WTC11 (cell line): ENCODE measurements at regions not wholly inside any gene's neighbourhood (a gene's known extent, or its start where the extent isn't known, plus 50 kb on each side); places are given as distances from the start of the nearest gene placed in this dataset.

Experiments used
- ATAC-seq: fragments of 200-7000 bp; cut with Tn5 transposase; 2 replicates; pipeline ENCODE4 v1.10.0; 2021; ENCODE audit warnings: mild to moderate bottlenecking, moderate library complexity
- CTCF ChIA-PET: fragments of 300-600 bp; sonication (Branson Sonifier 250); formaldehyde crosslinking; loops from one replicate; lab custom pipeline; 2021; ENCODE audit warnings: antibody characterized with exemption; lab: Charles Lee
- POLR2A ChIA-PET: fragments of 350-600 bp; sonication (Branson Sonifier 250); formaldehyde crosslinking; loops from one replicate; lab custom pipeline; 2021; ENCODE audit warnings: antibody characterized with exemption; lab: Charles Lee
- DNase-seq: peaks from one replicate; pipeline ENCODE4 v3.0.0; 2021; ENCODE audit warnings: low spot score
- H3K27ac Mint-ChIP-seq: 2 replicates; pipeline ENCODE4 v1.8.0; 2021; ENCODE audit warnings: mixed read lengths
- H3K27me3 Mint-ChIP-seq: 2 replicates; pipeline ENCODE4 v1.8.0; 2021; ENCODE audit warnings: low read depth, mild to moderate bottlenecking, moderate library complexity, mixed read lengths
- H3K36me3 Mint-ChIP-seq: 2 replicates; pipeline ENCODE4 v1.8.0; 2021; ENCODE audit warnings: mixed read lengths
- H3K4me1 Mint-ChIP-seq: 2 replicates; pipeline ENCODE4 v1.8.0; 2022; ENCODE audit warnings: mixed read lengths
- H3K4me3 Mint-ChIP-seq: 2 replicates; pipeline ENCODE4 v1.8.0; 2021; ENCODE audit warnings: mild to moderate bottlenecking, moderate library complexity, mixed read lengths
- H3K9me3 Mint-ChIP-seq: 2 replicates; pipeline ENCODE4 v1.8.0; 2021; ENCODE audit warnings: mixed read lengths
- ARID4B ChIP-seq: sonication (generic); formaldehyde crosslinking; IDR thresholded peaks from 2 replicates; pipeline ENCODE4 v1.8.0; 2023; ENCODE audit warnings: missing genetic modification reagents, mild to moderate bottlenecking, borderline replicate concordance
- FOXJ3 ChIP-seq: sonication (generic); formaldehyde crosslinking; IDR thresholded peaks from 2 replicates; pipeline ENCODE4 v1.9.0; 2021; ENCODE audit warnings: missing genetic modification reagents, mild to moderate bottlenecking, borderline replicate concordance
- GRHL2 ChIP-seq: fragments of 250-450 bp; sonication (Bioruptor Pico); IDR thresholded peaks from 2 replicates; pipeline ENCODE4 v1.8.0; 2022; ENCODE audit warnings: mild to moderate bottlenecking, moderate library complexity; ENCODE audit not compliant: insufficient replicate concordance, severe bottlenecking
- IRF1 ChIP-seq: sonication (generic); formaldehyde crosslinking; IDR thresholded peaks from 2 replicates; pipeline ENCODE4 v1.8.0; 2023; ENCODE audit warnings: missing genetic modification reagents
- IRF2 ChIP-seq: sonication (generic); formaldehyde crosslinking; IDR thresholded peaks from 2 replicates; pipeline ENCODE4 v1.8.0; 2022; ENCODE audit warnings: low read depth, missing genetic modification reagents, borderline replicate concordance
- JUN ChIP-seq: sonication (generic); formaldehyde crosslinking; IDR thresholded peaks from 2 replicates; pipeline ENCODE4 v1.8.0; 2023; ENCODE audit warnings: mild to moderate bottlenecking, missing genetic modification reagents
- NR2C2 ChIP-seq: sonication (generic); formaldehyde crosslinking; IDR thresholded peaks from 2 replicates; pipeline ENCODE4 v1.8.0; 2022; ENCODE audit warnings: mild to moderate bottlenecking, missing genetic modification reagents
- RELA ChIP-seq: sonication (generic); formaldehyde crosslinking; IDR thresholded peaks from 2 replicates; pipeline ENCODE4 v1.8.1; 2022; ENCODE audit warnings: missing genetic modification reagents, mild to moderate bottlenecking, borderline replicate concordance
- RORB ChIP-seq: fragments of 250-450 bp; sonication (Bioruptor Pico); IDR thresholded peaks from 2 replicates; pipeline ENCODE4 v1.9.0; 2021; ENCODE audit warnings: mild to moderate bottlenecking
- SMAD4 ChIP-seq: sonication (generic); formaldehyde crosslinking; IDR thresholded peaks from 2 replicates; pipeline ENCODE4 v1.8.0; 2022; ENCODE audit warnings: mild to moderate bottlenecking, missing genetic modification reagents
- SP1 ChIP-seq: sonication (generic); formaldehyde crosslinking; conservative IDR thresholded peaks from 2 replicates; pipeline ENCODE4 v1.8.1; 2022; ENCODE audit warnings: missing genetic modification reagents
- TCF7 ChIP-seq: sonication (generic); formaldehyde crosslinking; IDR thresholded peaks from 2 replicates; pipeline ENCODE4 v1.8.0; 2022; ENCODE audit warnings: mild to moderate bottlenecking, low read depth, missing genetic modification reagents, moderate library complexity
- ZNF138 ChIP-seq: sonication (generic); formaldehyde crosslinking; conservative IDR thresholded peaks from 2 replicates; pipeline ENCODE4 v1.8.1; 2022; ENCODE audit warnings: mild to moderate bottlenecking, moderate library complexity, missing genetic modification reagents
- ZNF263 ChIP-seq: sonication (generic); formaldehyde crosslinking; IDR thresholded peaks from 2 replicates; pipeline ENCODE4 v1.8.1; 2022; ENCODE audit warnings: low read depth, mild to moderate bottlenecking, moderate library complexity, missing genetic modification reagents
- ZNF396 ChIP-seq: fragments of 250-450 bp; sonication (Bioruptor Pico); IDR thresholded peaks from 2 replicates; pipeline ENCODE4 v1.8.0; 2021; ENCODE audit warnings: mild to moderate bottlenecking, moderate library complexity, borderline replicate concordance
- ZNF416 ChIP-seq: fragments of 250-450 bp; sonication (Bioruptor Pico); IDR thresholded peaks from 2 replicates; pipeline ENCODE4 v1.9.0; 2021; ENCODE audit warnings: mild to moderate bottlenecking, inconsistent platforms
- ZNF671 ChIP-seq: fragments of 250-450 bp; sonication (Bioruptor Pico); IDR thresholded peaks from 2 replicates; pipeline ENCODE4 v1.8.0; 2021; ENCODE audit warnings: mild to moderate bottlenecking
- TF ChIP-seq, protein P1 (sequence below): fragments of 250-450 bp; sonication (Bioruptor Pico); conservative IDR thresholded peaks from 2 replicates; pipeline ENCODE4 v1.9.0; 2021; ENCODE audit warnings: mild to moderate bottlenecking
- TF ChIP-seq, protein P2 (sequence below): fragments of 250-450 bp; sonication (Bioruptor Pico); IDR thresholded peaks from 2 replicates; pipeline ENCODE4 v1.9.0; 2021; ENCODE audit warnings: mild to moderate bottlenecking
- TF ChIP-seq, protein P3 (sequence below): sonication (generic); formaldehyde crosslinking; conservative IDR thresholded peaks from 2 replicates; pipeline ENCODE4 v1.8.1; 2022; ENCODE audit warnings: mild to moderate bottlenecking, missing genetic modification reagents

GRCh38 chr2:16278421-16279200, 338.3 kb downstream of the MYCN start:
- H3K27me3 Mint-ChIP-seq, result no peaks in the 10 kb centered on the region; the same call in 1 of the 2 replicates
- ChIA-PET POLR2A (interaction anchor here (0.7 kb wide), 1 partner anchor 275 kb away, joined by 3 read pairs; no protein-coding TSS in a partner anchor), CTCF (interaction anchor here (1.2 kb wide), 1 partner anchor 338 kb away, joined by 3 read pairs; the partner anchor contains the start of gene MYCN)
- no peak overlapping the region for H3K4me3 Mint-ChIP-seq
- ATAC-seq (no peak), DNase-seq (no peak)
- H3K36me3 Mint-ChIP-seq, result no peaks in the 10 kb centered on the region
- TF ChIP-seq IRF1 (CRISPR knock-in tag), result no peak
- TF ChIP-seq IRF2 (CRISPR knock-in tag), result no peak
- TF ChIP-seq ZNF263 (CRISPR knock-in tag), result no peak
- no peak for TF ChIP-seq RELA (CRISPR knock-in tag)
- no peaks in the 10 kb centered on the region for H3K9me3 Mint-ChIP-seq
- H3K27ac Mint-ChIP-seq, result no peak overlapping the region; the same call in 1 of the 2 replicates
- peaks cover 9% of the 10 kb centered on the region for H3K4me1 Mint-ChIP-seq

DNA sequence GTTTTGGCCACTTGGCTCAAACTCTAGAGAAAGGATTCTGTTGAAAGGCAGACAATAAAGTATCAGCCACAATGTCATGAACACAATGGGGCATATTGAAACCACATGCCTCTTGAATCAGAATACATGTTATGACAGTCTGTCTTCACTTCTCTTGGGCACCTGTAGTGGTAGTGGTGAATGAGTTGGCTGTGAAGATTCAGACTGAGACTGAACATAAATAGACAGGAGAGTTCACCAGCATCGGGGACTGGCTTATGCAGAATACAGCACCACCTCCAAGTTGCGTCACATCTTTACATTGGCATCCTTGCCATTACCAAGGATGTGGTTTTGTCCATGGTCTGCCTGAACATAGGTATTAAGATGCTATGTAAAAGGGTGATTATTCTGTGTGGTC, 336.8 kb downstream of the MYCN start:
- Mint-ChIP-seq H3K9me3 (no peaks in the 10 kb centered on the region), H3K27me3 (no peaks in the 10 kb centered on the region; the same call in 1 of the 2 replicates), H3K27ac (no peak overlapping the region), H3K36me3 (no peaks in the 10 kb centered on the region), H3K4me3 (no peak overlapping the region), H3K4me1 (peaks cover 7% of the 10 kb centered on the region)
- ChIA-PET POLR2A (no interaction called here), CTCF (no interaction called here)
- no peak for DNase-seq
- TF ChIP-seq ZNF671 (CRISPR knock-in tag) (no peak), RORB (CRISPR knock-in tag) (no peak), RELA (CRISPR knock-in tag) (no peak), ZNF396 (CRISPR knock-in tag) (no peak), JUN (CRISPR knock-in tag) (no peak), SP1 (CRISPR knock-in tag) (no peak), ARID4B (CRISPR knock-in tag) (no peak), NR2C2 (CRISPR knock-in tag) (no peak), SMAD4 (CRISPR knock-in tag) (no peak), ZNF416 (CRISPR knock-in tag) (no peak), ZNF138 (CRISPR knock-in tag) (no peak), FOXJ3 (CRISPR knock-in tag) (no peak), TCF7 (CRISPR knock-in tag) (no peak), GRHL2 (CRISPR knock-in tag) (no peak)
- TF ChIP-seq, protein P1, sequence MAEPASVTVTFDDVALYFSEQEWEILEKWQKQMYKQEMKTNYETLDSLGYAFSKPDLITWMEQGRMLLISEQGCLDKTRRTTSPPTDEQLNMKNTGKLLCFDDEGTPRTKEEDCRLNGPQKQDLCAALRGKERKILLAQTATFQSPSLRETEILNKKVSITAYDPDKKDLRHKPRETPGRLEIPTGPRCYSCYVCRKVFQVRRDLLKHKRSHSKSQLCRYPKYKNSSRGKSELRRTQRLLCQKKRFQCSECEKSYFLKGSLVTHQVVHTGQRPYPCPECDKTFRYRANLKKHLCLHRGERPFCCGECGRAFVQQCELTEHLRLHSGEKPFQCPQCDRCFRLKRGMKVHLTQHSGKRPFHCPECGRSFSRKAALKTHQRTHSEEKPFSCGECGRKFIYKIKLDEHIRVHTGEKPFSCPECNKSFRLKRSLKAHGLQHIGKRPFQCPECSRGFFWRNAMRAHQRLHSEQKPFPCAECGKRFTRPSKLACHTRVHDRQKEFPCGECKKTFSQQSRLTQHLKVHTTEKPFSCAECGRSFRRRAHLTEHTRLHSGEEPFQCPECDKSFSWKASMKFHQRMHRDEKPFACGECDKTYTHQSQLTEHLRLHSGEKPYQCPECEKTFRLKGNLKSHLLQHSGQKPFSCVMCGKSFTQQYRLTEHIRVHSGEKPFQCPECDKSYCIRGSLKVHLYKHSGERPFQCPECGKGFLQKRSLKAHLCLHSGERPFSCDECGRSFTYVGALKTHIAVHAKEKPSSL (CRISPR knock-in tag), result no peak
- TF ChIP-seq, protein P2, sequence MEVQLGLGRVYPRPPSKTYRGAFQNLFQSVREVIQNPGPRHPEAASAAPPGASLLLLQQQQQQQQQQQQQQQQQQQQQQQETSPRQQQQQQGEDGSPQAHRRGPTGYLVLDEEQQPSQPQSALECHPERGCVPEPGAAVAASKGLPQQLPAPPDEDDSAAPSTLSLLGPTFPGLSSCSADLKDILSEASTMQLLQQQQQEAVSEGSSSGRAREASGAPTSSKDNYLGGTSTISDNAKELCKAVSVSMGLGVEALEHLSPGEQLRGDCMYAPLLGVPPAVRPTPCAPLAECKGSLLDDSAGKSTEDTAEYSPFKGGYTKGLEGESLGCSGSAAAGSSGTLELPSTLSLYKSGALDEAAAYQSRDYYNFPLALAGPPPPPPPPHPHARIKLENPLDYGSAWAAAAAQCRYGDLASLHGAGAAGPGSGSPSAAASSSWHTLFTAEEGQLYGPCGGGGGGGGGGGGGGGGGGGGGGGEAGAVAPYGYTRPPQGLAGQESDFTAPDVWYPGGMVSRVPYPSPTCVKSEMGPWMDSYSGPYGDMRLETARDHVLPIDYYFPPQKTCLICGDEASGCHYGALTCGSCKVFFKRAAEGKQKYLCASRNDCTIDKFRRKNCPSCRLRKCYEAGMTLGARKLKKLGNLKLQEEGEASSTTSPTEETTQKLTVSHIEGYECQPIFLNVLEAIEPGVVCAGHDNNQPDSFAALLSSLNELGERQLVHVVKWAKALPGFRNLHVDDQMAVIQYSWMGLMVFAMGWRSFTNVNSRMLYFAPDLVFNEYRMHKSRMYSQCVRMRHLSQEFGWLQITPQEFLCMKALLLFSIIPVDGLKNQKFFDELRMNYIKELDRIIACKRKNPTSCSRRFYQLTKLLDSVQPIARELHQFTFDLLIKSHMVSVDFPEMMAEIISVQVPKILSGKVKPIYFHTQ (CRISPR knock-in tag), result no peak
- TF ChIP-seq, protein P3, sequence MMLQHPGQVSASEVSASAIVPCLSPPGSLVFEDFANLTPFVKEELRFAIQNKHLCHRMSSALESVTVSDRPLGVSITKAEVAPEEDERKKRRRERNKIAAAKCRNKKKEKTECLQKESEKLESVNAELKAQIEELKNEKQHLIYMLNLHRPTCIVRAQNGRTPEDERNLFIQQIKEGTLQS, result no peak
- no peak for ATAC-seq
